ENCODE measurements at regions not wholly inside any gene's neighbourhood (a gene's known extent, or its start where the extent isn't known, plus 50 kb on each side); places are given as distances from the start of the nearest gene placed in this dataset.
A peak's percentile ranks its signal among the peaks of the same experiment; 100 is the strongest.

GRCh38 chr17:77830816-77831473 lies 127.6 kb upstream of the TNRC6C start:
- TF ChIP-seq, protein P1, sequence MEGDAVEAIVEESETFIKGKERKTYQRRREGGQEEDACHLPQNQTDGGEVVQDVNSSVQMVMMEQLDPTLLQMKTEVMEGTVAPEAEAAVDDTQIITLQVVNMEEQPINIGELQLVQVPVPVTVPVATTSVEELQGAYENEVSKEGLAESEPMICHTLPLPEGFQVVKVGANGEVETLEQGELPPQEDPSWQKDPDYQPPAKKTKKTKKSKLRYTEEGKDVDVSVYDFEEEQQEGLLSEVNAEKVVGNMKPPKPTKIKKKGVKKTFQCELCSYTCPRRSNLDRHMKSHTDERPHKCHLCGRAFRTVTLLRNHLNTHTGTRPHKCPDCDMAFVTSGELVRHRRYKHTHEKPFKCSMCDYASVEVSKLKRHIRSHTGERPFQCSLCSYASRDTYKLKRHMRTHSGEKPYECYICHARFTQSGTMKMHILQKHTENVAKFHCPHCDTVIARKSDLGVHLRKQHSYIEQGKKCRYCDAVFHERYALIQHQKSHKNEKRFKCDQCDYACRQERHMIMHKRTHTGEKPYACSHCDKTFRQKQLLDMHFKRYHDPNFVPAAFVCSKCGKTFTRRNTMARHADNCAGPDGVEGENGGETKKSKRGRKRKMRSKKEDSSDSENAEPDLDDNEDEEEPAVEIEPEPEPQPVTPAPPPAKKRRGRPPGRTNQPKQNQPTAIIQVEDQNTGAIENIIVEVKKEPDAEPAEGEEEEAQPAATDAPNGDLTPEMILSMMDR (IDR thresholded peaks at IDR 0.05; ENCODE audit: insufficient read depth, low read length, severe bottlenecking), result no peak
- Histone ChIP-seq H3K4me3 (ENCODE audit: low read depth, low read length) (no peak overlapping the region), H3K27me3 (ENCODE audit: control insufficient read depth, insufficient read depth, low read length) (no peaks in the 10 kb centered on the region), H3K36me3 (ENCODE audit: control insufficient read depth, insufficient read depth, low read length) (no peaks in the 10 kb centered on the region)
- DNase-seq (ENCODE audit: low read depth) (no peak), FAIRE-seq (no peak)

GRCh38 chr17:77831474-77832179 lies 126.9 kb upstream of the TNRC6C start:
- TF ChIP-seq, protein P1 (IDR thresholded peaks at IDR 0.05; ENCODE audit: insufficient read depth, low read length, severe bottlenecking), result no peak
- FAIRE-seq (no peak), DNase-seq (ENCODE audit: low read depth) (no peak)
- Histone ChIP-seq H3K36me3 (ENCODE audit: control insufficient read depth, insufficient read depth, low read length) (no peaks in the 10 kb centered on the region), H3K4me3 (ENCODE audit: low read depth, low read length) (no peak overlapping the region), H3K27me3 (ENCODE audit: control insufficient read depth, insufficient read depth, low read length) (no peaks in the 10 kb centered on the region)

DNA sequence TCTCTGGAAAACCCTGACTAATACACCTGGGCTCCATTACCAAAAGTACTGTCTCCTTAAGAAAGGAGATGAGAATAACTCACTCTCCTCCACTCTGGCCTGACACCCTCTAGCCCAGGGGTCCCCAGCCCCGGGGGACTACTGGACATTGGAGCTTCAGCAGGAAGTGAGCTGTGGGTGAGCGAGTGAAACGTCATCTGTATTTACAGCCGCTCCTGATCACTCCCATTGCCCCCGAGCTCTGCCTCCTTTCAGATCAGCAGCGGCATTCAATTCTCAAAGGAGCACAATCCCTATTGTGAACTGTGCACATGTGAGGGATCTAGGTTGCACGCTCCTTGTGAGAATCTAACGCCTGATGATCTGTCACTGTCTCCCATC lies 126.3 kb upstream of the TNRC6C start:
- FAIRE-seq, result no peak

GRCh38 chr17:77833769-77834168 lies 124.7 kb upstream of the TNRC6C start:
- Histone ChIP-seq H3K4me3 (ENCODE audit: low read depth, low read length) (no peak overlapping the region), H3K27me3 (ENCODE audit: control insufficient read depth, insufficient read depth, low read length) (no peaks in the 10 kb centered on the region), H3K36me3 (ENCODE audit: control insufficient read depth, insufficient read depth, low read length) (no peaks in the 10 kb centered on the region)
- no peak for DNase-seq (ENCODE audit: low read depth)
- no peak for FAIRE-seq
- TF ChIP-seq, protein P1 (IDR thresholded peaks at IDR 0.05; ENCODE audit: insufficient read depth, low read length, severe bottlenecking), result no peak

More for the DNA sequence above, 126.3 kb upstream of the TNRC6C start:
- Histone ChIP-seq H3K4me3 (ENCODE audit: low read depth, low read length) (no peak overlapping the region), H3K36me3 (ENCODE audit: control insufficient read depth, insufficient read depth, low read length) (no peaks in the 10 kb centered on the region), H3K27me3 (ENCODE audit: control insufficient read depth, insufficient read depth, low read length) (no peaks in the 10 kb centered on the region)
- TF ChIP-seq, protein P1 (IDR thresholded peaks at IDR 0.05; ENCODE audit: insufficient read depth, low read length, severe bottlenecking), result no peak
- DNase-seq (ENCODE audit: low read depth), result no peak

DNA sequence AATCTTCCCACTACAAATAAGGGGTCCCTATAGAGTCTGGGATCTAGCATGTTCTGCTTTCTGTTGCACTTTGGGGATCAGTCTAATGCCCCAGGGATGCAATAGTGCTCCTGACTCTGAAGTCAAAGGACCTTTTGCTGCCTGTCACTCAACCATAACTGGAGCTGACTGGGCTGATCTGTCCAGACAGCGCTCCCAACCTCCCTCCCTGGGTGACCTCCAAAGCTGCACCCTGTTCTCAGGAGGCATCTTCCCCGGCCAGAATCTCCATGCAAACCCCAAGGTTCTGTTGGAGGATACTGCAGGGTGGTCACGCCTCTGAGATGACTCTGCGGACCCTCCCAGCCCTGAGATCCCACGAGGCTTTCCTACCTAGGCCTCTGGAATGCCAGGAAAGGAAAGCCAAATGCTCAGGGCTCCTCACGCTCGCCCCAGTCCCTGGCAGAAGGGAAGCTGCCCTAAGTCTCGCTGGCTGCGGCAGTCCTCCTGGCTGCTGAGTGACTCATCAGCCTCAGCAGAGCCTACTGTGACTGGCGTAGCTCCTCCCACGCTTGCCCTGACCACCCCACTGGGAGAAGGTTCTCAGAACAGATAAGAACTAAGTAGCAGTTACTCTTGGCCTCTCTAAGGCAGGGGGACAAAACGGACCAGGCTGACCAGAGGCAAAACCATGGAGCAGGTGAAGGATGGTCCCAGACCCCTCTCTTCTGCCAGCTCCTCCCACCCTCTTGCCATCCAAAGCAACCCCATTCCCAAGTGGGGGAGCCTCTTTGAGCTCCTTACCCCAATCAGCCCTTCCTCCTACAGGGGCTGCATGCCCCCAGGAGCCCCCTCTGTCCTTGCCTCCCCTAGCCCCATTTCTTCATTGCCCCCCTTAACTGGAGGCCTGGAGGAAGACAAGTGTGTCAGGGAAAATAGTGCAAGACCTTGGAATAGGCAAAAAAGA lies 124.1 kb upstream of the TNRC6C start:
- Histone ChIP-seq H3K4me3 (ENCODE audit: low read depth, low read length) (no peak overlapping the region), H3K36me3 (ENCODE audit: control insufficient read depth, insufficient read depth, low read length) (no peaks in the 10 kb centered on the region), H3K27me3 (ENCODE audit: control insufficient read depth, insufficient read depth, low read length) (no peaks in the 10 kb centered on the region)
- TF ChIP-seq, protein P1 (IDR thresholded peaks at IDR 0.05; ENCODE audit: insufficient read depth, low read length, severe bottlenecking), result no peak
- DNase-seq (ENCODE audit: low read depth) (peak; percentile 52), FAIRE-seq (no peak)

Data from bronchial epithelial cell (primary cell).